Fibroblast of pulmonary artery (primary cell): ENCODE measurements at regions not wholly inside any gene's neighbourhood (a gene's known extent, or its start where the extent isn't known, plus 50 kb on each side); places are given as distances from the start of the nearest gene placed in this dataset.

Experiments used
- DNase-seq: peaks from one replicate; pipeline ENCODE4 v3.0.0-alpha.2; 2010; ENCODE audit warnings: low read depth
- H3K4me3 ChIP-seq: replicated peaks from 2 replicates; pipeline ENCODE4 v1.5.1; 2011; ENCODE audit warnings: low read depth, mild to moderate bottlenecking, control low read depth, low read length, moderate library complexity
- TF ChIP-seq, protein P1 (sequence below): IDR thresholded peaks from 2 replicates; pipeline ENCODE4 v1.5.1; 2011; ENCODE audit warnings: mild to moderate bottlenecking, control low read depth, low read length, inconsistent platforms; ENCODE audit errors: missing control alignments

DNA sequence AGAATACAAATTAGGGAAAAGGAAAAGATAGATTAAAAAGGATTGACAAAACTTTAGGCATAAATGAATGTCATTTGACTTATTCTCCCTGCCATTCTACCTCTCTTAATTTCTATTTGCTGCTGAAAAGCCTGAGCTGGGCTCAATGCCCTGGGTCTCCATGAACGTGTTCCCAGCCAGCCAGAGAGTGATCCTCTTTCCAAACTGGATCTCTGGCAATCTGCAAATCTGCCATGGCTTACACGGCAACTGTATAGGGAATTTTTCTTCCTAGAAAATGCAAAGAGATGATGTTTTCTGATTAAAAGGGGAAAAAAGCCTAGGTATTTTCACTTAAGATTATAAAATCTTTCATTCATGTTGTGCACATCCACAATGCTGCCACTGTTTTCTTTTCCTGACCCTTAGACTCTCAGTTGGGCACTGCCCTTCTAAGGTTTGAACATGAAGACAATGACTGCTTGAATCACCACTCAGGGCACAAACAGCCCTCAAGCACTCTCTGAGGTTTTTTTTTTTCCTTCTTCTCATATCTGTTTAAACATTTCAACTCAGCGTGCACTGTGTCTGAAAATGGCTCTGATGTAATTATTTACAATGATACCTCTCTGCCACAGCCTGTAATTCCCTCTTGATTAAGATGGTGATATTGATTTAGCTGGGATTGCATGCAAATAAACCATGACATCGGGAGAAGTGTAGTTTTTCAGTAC, 60.3 kb downstream of the DACT1 start:
- no peak for DNase-seq
- no peak overlapping the region for H3K4me3 ChIP-seq
- TF ChIP-seq, protein P1, sequence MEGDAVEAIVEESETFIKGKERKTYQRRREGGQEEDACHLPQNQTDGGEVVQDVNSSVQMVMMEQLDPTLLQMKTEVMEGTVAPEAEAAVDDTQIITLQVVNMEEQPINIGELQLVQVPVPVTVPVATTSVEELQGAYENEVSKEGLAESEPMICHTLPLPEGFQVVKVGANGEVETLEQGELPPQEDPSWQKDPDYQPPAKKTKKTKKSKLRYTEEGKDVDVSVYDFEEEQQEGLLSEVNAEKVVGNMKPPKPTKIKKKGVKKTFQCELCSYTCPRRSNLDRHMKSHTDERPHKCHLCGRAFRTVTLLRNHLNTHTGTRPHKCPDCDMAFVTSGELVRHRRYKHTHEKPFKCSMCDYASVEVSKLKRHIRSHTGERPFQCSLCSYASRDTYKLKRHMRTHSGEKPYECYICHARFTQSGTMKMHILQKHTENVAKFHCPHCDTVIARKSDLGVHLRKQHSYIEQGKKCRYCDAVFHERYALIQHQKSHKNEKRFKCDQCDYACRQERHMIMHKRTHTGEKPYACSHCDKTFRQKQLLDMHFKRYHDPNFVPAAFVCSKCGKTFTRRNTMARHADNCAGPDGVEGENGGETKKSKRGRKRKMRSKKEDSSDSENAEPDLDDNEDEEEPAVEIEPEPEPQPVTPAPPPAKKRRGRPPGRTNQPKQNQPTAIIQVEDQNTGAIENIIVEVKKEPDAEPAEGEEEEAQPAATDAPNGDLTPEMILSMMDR, result no peak

DNA sequence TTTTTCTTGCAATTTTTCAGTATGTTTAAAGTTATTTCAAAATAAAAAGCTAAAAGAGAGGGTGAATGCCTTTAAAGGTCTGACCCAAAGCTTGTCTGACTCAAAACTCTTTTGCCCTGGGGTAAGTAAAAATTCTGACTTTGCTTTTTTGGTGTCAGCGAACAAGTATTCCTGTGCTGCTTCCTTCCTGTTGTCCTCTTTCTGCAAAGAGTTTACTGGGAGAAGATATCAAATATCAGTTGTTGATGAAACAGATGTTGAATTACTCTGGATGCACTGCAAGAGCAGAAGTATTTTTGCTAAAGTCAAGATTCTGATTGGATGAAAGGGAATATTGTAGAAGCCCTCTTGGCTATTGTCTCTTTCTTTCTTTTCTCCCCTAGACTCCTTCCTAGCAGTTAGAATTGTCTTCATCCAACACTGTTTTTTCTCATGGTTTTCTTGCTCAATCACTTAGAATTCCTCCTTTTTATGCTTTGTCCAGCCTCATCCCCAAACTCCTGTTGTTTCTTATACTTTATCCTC, 62.0 kb downstream of the DACT1 start:
- TF ChIP-seq, protein P1, result no peak
- DNase-seq, result no peak
- H3K4me3 ChIP-seq, result no peak overlapping the region

DNA sequence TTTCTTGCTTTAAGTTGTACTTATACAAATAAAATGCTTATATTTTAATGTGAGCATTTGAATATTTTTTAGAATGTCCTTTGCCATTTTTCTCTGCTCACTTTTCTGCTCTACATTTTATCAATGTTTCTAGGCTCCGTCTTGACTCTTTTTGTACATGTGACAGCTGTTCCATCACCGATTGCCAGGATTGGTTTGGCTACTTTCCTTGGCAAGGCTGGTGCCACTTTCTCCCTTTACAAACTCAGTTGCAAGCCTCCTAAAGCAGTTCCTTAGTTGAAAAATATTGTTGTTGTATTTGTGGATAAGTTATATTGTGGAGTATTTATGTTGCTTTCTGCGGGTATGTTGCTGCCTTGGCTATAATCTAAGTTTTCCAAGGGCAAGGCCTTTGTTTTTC, 63.4 kb downstream of the DACT1 start:
- H3K4me3 ChIP-seq, result no peak overlapping the region
- TF ChIP-seq, protein P1, result no peak
- no peak for DNase-seq

DNA sequence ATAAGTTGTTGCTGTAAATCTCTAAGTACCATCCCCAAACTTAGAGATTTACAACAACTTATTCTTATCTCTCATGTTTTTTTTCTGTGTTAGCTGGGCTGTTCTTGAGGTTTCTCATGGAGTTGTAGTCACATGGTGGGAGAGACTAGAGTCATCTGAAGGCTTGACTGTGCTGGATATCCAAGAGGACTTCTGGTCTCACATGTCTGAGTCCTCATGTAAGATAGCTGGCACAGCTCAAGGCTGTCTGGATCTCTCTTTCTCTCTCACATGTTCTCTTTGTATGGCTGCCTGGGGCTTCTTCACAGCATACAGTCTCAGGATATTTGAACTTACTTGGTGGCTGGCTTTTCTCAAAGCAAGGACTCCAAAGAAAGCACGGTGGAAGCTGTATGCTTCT, 63.8 kb downstream of the DACT1 start:
- TF ChIP-seq, protein P1, result no peak
- no peak overlapping the region for H3K4me3 ChIP-seq
- DNase-seq, result no peak

DNA sequence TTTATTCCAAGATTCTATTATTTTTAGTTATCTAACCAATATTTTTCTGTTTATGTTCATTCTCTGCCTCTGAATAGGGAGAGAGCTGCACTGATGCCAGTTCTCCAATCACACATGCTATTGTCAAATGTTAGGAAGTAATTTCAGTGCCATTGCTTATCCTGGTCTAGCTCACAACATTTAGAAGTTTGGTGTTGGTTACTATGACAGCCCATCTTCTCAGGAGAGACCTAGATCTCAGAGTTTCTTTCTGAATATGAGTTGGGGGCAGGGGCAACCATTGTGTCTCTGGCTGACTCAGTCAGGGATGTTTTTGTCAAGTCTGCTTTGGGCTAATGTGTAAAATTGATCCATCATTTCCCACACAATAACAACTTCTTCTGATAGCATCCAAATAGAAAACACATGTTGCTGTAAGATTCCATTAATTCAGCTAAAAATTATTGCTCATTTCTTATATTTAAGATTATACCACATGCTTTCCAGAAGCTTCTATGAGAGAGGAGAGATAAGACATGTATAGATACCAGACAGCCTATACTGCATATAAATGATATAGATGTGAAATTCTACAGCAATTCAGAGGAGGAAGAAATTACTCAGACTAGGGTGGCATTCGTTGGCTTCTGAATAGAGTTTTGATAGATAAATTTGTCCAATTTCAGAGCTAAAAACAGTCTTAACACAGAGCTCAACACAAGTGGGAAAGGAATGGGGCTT, 64.8 kb downstream of the DACT1 start:
- TF ChIP-seq, protein P1, result no peak
- no peak overlapping the region for H3K4me3 ChIP-seq
- DNase-seq, result no peak

DNA sequence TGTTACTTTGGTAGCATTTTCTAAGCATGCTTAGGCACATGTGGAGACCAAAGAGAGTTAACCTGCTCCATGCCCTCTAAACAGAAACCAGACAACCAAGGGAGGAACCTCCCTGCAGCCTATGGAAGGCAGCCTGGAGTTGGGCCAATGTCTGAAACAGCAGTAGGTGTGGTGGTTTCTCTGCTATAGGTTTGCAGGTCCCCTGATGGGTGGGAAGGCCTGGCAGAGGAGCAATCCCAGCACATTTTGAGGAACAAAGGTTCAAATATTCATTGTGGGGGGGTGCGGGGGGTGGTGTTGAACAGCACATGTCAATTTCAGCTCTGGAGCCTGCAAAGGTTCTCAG, 65.4 kb downstream of the DACT1 start:
- TF ChIP-seq, protein P1, result no peak
- no peak for DNase-seq
- H3K4me3 ChIP-seq, result no peak overlapping the region
